ENCODE measurements at regions not wholly inside any gene's neighbourhood (a gene's known extent, or its start where the extent isn't known, plus 50 kb on each side); places are given as distances from the start of the nearest gene placed in this dataset.

- H3K36me3 ChIP-seq (ENCODE audit: low read depth) = no peaks in the 10 kb centered on the region
- H3K27ac ChIP-seq (ENCODE audit: poor library complexity, severe bottlenecking) = no peak overlapping the region
- no peaks in the 10 kb centered on the region for H3K4me1 ChIP-seq (ENCODE audit: insufficient read depth, poor library complexity, severe bottlenecking)
- ATAC-seq (ENCODE audit: low read depth) = no peak
- H3K27me3 ChIP-seq (ENCODE audit: insufficient read depth, poor library complexity, severe bottlenecking) = peaks cover 4% of the 10 kb centered on the region
- no peak overlapping the region for H3K4me3 ChIP-seq (ENCODE audit: severe bottlenecking)
- no peak for DNase-seq (ENCODE audit: low spot score)
- no peak for TF ChIP-seq CTCF (IDR thresholded peaks at IDR 0.05; ENCODE audit: poor library complexity, severe bottlenecking)
- H3K9me3 ChIP-seq (ENCODE audit: severe bottlenecking) = no peaks in the 10 kb centered on the region
Observed at GRCh38 chr6:8831366-8832152, 396.2 kb upstream of the SLC35B3 start.

GRCh38 chr6:8830794-8831193, 395.4 kb upstream of the SLC35B3 start:
- no peak for TF ChIP-seq CTCF (IDR thresholded peaks at IDR 0.05; ENCODE audit: poor library complexity, severe bottlenecking)
- Histone ChIP-seq H3K4me1 (ENCODE audit: insufficient read depth, poor library complexity, severe bottlenecking) (no peaks in the 10 kb centered on the region), H3K36me3 (ENCODE audit: low read depth) (no peaks in the 10 kb centered on the region), H3K4me3 (ENCODE audit: severe bottlenecking) (no peak overlapping the region), H3K27me3 (ENCODE audit: insufficient read depth, poor library complexity, severe bottlenecking) (peaks cover 4% of the 10 kb centered on the region), H3K9me3 (ENCODE audit: severe bottlenecking) (no peaks in the 10 kb centered on the region), H3K27ac (ENCODE audit: poor library complexity, severe bottlenecking) (no peak overlapping the region)
- DNase-seq (ENCODE audit: low spot score) (no peak), ATAC-seq (ENCODE audit: low read depth) (no peak)

- no peak overlapping the region for H3K4me3 ChIP-seq (ENCODE audit: severe bottlenecking)
- TF ChIP-seq CTCF (IDR thresholded peaks at IDR 0.05; ENCODE audit: poor library complexity, severe bottlenecking) = no peak
- DNase-seq (ENCODE audit: low spot score) (no peak), ATAC-seq (ENCODE audit: low read depth) (no peak)
- peaks cover under 1% of the 10 kb centered on the region for H3K27me3 ChIP-seq (ENCODE audit: insufficient read depth, poor library complexity, severe bottlenecking)
- H3K4me1 ChIP-seq (ENCODE audit: insufficient read depth, poor library complexity, severe bottlenecking) = no peaks in the 10 kb centered on the region
- no peaks in the 10 kb centered on the region for H3K36me3 ChIP-seq (ENCODE audit: low read depth)
- no peaks in the 10 kb centered on the region for H3K9me3 ChIP-seq (ENCODE audit: severe bottlenecking)
- H3K27ac ChIP-seq (ENCODE audit: poor library complexity, severe bottlenecking) = no peak overlapping the region
Observed at GRCh38 chr6:8829796-8830195, 394.5 kb upstream of the SLC35B3 start.

- Histone ChIP-seq H3K9me3 (ENCODE audit: severe bottlenecking) (no peaks in the 10 kb centered on the region), H3K27me3 (ENCODE audit: insufficient read depth, poor library complexity, severe bottlenecking) (no peaks in the 10 kb centered on the region), H3K4me3 (ENCODE audit: severe bottlenecking) (no peak overlapping the region), H3K27ac (ENCODE audit: poor library complexity, severe bottlenecking) (no peak overlapping the region), H3K4me1 (ENCODE audit: insufficient read depth, poor library complexity, severe bottlenecking) (no peaks in the 10 kb centered on the region), H3K36me3 (ENCODE audit: low read depth) (no peaks in the 10 kb centered on the region)
- ATAC-seq (ENCODE audit: low read depth) = no peak
- DNase-seq (ENCODE audit: low spot score) = no peak
- no peak for TF ChIP-seq CTCF (IDR thresholded peaks at IDR 0.05; ENCODE audit: poor library complexity, severe bottlenecking)
Observed at GRCh38 chr6:8829296-8829695, 394.0 kb upstream of the SLC35B3 start.

GRCh38 chr6:8828376-8828775, 393.0 kb upstream of the SLC35B3 start:
- Histone ChIP-seq H3K9me3 (ENCODE audit: severe bottlenecking) (no peaks in the 10 kb centered on the region), H3K36me3 (ENCODE audit: low read depth) (no peaks in the 10 kb centered on the region), H3K4me3 (ENCODE audit: severe bottlenecking) (no peak overlapping the region), H3K27me3 (ENCODE audit: insufficient read depth, poor library complexity, severe bottlenecking) (no peaks in the 10 kb centered on the region), H3K4me1 (ENCODE audit: insufficient read depth, poor library complexity, severe bottlenecking) (no peaks in the 10 kb centered on the region), H3K27ac (ENCODE audit: poor library complexity, severe bottlenecking) (no peak overlapping the region)
- TF ChIP-seq CTCF (IDR thresholded peaks at IDR 0.05; ENCODE audit: poor library complexity, severe bottlenecking) = no peak
- no peak for ATAC-seq (ENCODE audit: low read depth)
- no peak for DNase-seq (ENCODE audit: low spot score)
